OCI-LY1 (cell line): ENCODE measurements at regions not wholly inside any gene's neighbourhood (a gene's known extent, or its start where the extent isn't known, plus 50 kb on each side); places are given as distances from the start of the nearest gene placed in this dataset.

Experiments used
- H2AFZ ChIP-seq: fragments of 200-600 bp; sonication (generic), shearing (Covaris generic); 2 replicates; pipeline ENCODE4 v1.6.0; 2014; ENCODE audit warnings: antibody characterized with exemption, mild to moderate bottlenecking, low read length
- H3F3A ChIP-seq: fragments of 200-600 bp; sonication (generic), shearing (Covaris generic); 2 replicates; pipeline ENCODE4 v1.6.0; 2014; ENCODE audit warnings: mild to moderate bottlenecking, antibody characterized with exemption, low read length, moderate library complexity; ENCODE audit not compliant: insufficient read depth
- H3K27ac ChIP-seq: fragments of 200-600 bp; sonication (generic); 2 replicates; pipeline ENCODE4 v1.5.1; 2014; ENCODE audit warnings: low read length, mixed run types, mild to moderate bottlenecking, low read depth; ENCODE audit not compliant: poor library complexity, severe bottlenecking
- H3K27me3 ChIP-seq: fragments of 200-600 bp; sonication (generic); 2 replicates; pipeline ENCODE4 v1.6.0; 2014; ENCODE audit warnings: antibody characterized with exemption, mild to moderate bottlenecking, low read length, moderate library complexity; ENCODE audit not compliant: insufficient read depth
- H3K36me3 ChIP-seq: fragments of 200-600 bp; sonication (generic); 2 replicates; pipeline ENCODE4 v1.6.1; 2014; ENCODE audit warnings: mild to moderate bottlenecking, antibody characterized with exemption, low read length, moderate library complexity, mixed read lengths; ENCODE audit not compliant: insufficient read depth
- H3K4me1 ChIP-seq: fragments of 200-600 bp; sonication (generic); 2 replicates; pipeline ENCODE4 v1.5.1; 2014; ENCODE audit warnings: mild to moderate bottlenecking, low read length, moderate library complexity; ENCODE audit not compliant: insufficient read depth, severe bottlenecking
- H3K4me2 ChIP-seq: fragments of 200-600 bp; sonication (generic), shearing (Covaris generic); 2 replicates; pipeline ENCODE4 v1.6.1; 2014; ENCODE audit warnings: low read length
- H3K4me3 ChIP-seq: fragments of 200-600 bp; sonication (generic); 2 replicates; pipeline ENCODE4 v1.5.1; 2014; ENCODE audit warnings: low read length, low read depth, mild to moderate bottlenecking, mixed read lengths; ENCODE audit not compliant: poor library complexity, severe bottlenecking
- H3K79me2 ChIP-seq: fragments of 200-600 bp; shearing (Covaris generic); 2 replicates; pipeline ENCODE4 v1.6.1; 2016; ENCODE audit warnings: mixed run types, low read length, mixed read lengths; ENCODE audit not compliant: insufficient read depth
- H3K9ac ChIP-seq: fragments of 200-600 bp; sonication (generic), shearing (Covaris generic); 2 replicates; pipeline ENCODE4 v1.6.1; 2014; ENCODE audit warnings: mild to moderate bottlenecking, low read length, mixed read lengths
- H3K9me2 ChIP-seq: fragments of 200-600 bp; sonication (generic), shearing (Covaris generic); 2 replicates; pipeline ENCODE4 v1.6.1; 2014; ENCODE audit warnings: low read depth, mild to moderate bottlenecking, low read length, mixed read lengths
- H3K9me3 ChIP-seq: fragments of 200-600 bp; shearing (Covaris generic); 2 replicates; pipeline ENCODE4 v1.6.1; 2014; ENCODE audit warnings: low read length, mixed read lengths
- H4K20me1 ChIP-seq: fragments of 200-600 bp; sonication (generic), shearing (Covaris generic); 2 replicates; pipeline ENCODE4 v1.6.0; 2016; ENCODE audit warnings: mild to moderate bottlenecking, low read length; ENCODE audit not compliant: insufficient read depth
- EZH2 ChIP-seq: fragments of 200-600 bp; sonication (generic), shearing (Covaris generic); IDR thresholded peaks from 2 replicates; pipeline ENCODE4 v1.8.0; 2017; ENCODE audit warnings: borderline replicate concordance, mixed run types, mild to moderate bottlenecking, antibody characterized with exemption, low read length, moderate library complexity, mixed read lengths
- TF ChIP-seq, protein P1 (sequence below): fragments of 200-600 bp; sonication (generic), shearing (Covaris generic); IDR thresholded peaks from 2 replicates; pipeline ENCODE4 v1.5.1; 2017; ENCODE audit warnings: mild to moderate bottlenecking, antibody characterized with exemption, low read length, moderate library complexity, mixed read lengths

DNA sequence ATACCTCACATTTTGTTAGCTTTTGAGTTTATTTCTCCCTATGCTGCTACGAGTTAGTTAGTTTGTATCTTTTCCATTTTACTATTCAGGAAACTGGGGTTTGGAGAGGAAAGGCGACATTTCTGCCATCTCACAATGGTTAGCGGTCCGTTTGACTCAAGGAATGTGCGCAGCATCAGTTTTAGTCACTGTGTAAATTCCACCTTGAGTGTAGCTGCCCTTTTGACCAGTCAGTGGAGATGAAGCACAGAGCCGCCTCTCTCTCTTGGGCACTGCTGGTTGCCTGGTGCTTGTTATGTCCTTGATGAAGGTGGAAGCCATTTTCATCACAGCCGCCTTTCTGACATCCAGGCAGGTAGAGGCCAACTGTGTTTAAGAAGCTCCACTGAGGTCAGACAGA lies 185.5 kb downstream of the SCP2D1 start:
- TF ChIP-seq EZH2, result no peak
- TF ChIP-seq, protein P1, sequence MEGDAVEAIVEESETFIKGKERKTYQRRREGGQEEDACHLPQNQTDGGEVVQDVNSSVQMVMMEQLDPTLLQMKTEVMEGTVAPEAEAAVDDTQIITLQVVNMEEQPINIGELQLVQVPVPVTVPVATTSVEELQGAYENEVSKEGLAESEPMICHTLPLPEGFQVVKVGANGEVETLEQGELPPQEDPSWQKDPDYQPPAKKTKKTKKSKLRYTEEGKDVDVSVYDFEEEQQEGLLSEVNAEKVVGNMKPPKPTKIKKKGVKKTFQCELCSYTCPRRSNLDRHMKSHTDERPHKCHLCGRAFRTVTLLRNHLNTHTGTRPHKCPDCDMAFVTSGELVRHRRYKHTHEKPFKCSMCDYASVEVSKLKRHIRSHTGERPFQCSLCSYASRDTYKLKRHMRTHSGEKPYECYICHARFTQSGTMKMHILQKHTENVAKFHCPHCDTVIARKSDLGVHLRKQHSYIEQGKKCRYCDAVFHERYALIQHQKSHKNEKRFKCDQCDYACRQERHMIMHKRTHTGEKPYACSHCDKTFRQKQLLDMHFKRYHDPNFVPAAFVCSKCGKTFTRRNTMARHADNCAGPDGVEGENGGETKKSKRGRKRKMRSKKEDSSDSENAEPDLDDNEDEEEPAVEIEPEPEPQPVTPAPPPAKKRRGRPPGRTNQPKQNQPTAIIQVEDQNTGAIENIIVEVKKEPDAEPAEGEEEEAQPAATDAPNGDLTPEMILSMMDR, result no peak
- Histone ChIP-seq H3K9ac (no peak overlapping the region), H3K9me2 (no peaks in the 10 kb centered on the region), H3K27me3 (no peaks in the 10 kb centered on the region), H4K20me1 (no peaks in the 10 kb centered on the region), H3K4me3 (no peak overlapping the region), H3K4me2 (no peak overlapping the region), H3K4me1 (no peaks in the 10 kb centered on the region), H3F3A (no peaks in the 10 kb centered on the region), H3K79me2 (no peaks in the 10 kb centered on the region), H3K36me3 (no peaks in the 10 kb centered on the region), H3K9me3 (no peaks in the 10 kb centered on the region), H3K27ac (no peak overlapping the region), H2AFZ (no peak overlapping the region)

DNA sequence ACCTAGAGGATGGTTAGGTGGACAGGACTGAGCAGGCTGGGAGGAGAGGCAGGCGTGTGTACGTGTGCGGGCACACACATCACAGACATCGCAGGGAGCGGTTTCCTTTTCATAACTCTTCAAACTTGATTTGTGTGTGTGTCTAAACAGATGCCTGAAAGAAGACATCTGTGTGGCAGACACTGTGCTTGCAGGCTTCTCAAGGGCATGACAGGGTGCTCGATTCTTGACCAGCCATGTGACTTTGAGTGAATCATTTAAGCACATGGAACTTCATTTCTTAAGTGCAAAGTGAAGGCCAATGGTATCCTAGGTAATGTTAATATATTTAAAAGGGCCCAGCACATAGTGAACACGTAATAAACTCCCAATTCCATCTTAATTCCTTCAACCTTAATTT lies 186.5 kb downstream of the SCP2D1 start:
- TF ChIP-seq, protein P1, result no peak
- no peak for TF ChIP-seq EZH2
- Histone ChIP-seq H3F3A (no peaks in the 10 kb centered on the region), H3K27ac (no peak overlapping the region)

GRCh38 chr20:19001177-19001576 lies 187.6 kb downstream of the SCP2D1 start:
- no peak overlapping the region for H3K9ac ChIP-seq
- H3K4me1 ChIP-seq, result no peaks in the 10 kb centered on the region
- H3K9me3 ChIP-seq, result no peaks in the 10 kb centered on the region
- no peak overlapping the region for H3K27ac ChIP-seq
- H3K4me3 ChIP-seq, result no peak overlapping the region
- H3F3A ChIP-seq, result no peaks in the 10 kb centered on the region
- H3K79me2 ChIP-seq, result no peaks in the 10 kb centered on the region
- no peak for TF ChIP-seq EZH2
- TF ChIP-seq, protein P1, result no peak
- no peaks in the 10 kb centered on the region for H3K27me3 ChIP-seq
- H2AFZ ChIP-seq, result no peak overlapping the region
- no peaks in the 10 kb centered on the region for H3K36me3 ChIP-seq
- H3K4me2 ChIP-seq, result no peak overlapping the region
- H3K9me2 ChIP-seq, result no peaks in the 10 kb centered on the region
- H4K20me1 ChIP-seq, result no peaks in the 10 kb centered on the region

More for the DNA sequence above, 186.5 kb downstream of the SCP2D1 start:
- Histone ChIP-seq H3K4me3 (no peak overlapping the region), H3K4me2 (no peak overlapping the region), H2AFZ (no peak overlapping the region), H3K27me3 (no peaks in the 10 kb centered on the region), H3K9me2 (no peaks in the 10 kb centered on the region), H3K79me2 (no peaks in the 10 kb centered on the region), H4K20me1 (no peaks in the 10 kb centered on the region), H3K9ac (no peak overlapping the region), H3K9me3 (no peaks in the 10 kb centered on the region), H3K4me1 (no peaks in the 10 kb centered on the region), H3K36me3 (no peaks in the 10 kb centered on the region)
